GM12878 (cell line): ENCODE measurements at regions not wholly inside any gene's neighbourhood (a gene's known extent, or its start where the extent isn't known, plus 50 kb on each side); places are given as distances from the start of the nearest gene placed in this dataset.
"Not testable (repeated sequence)": the region's sequence is repeated elsewhere in the genome, so short reads cannot be mapped to it uniquely, and the experiment has no call there.

Experiments
- ATAC-seq: fragments of 200-7000 bp; cut with Tn5 transposase; 3 replicates; pipeline ENCODE4 v1.9.1; 2020; ENCODE audit warnings: mild to moderate bottlenecking, moderate library complexity
- BruUV-seq: library from RNA; stranded (reverse); fragments of 400-500 nt; replicated peaks from 2 replicates; lab custom pipeline; 2021; lab: Mats Ljungman, UMichigan
- CTCF ChIA-PET: fragments of 300-600 bp; sonication (Branson Sonifier 250); formaldehyde crosslinking; extraction: SDS; loops from one replicate; lab custom pipeline; 2021; ENCODE audit warnings: inconsistent platforms; lab: Yijun Ruan, JAX
- POLR2A ChIA-PET: fragments of 350-600 bp; formaldehyde crosslinking; extraction: SDS; loops from one replicate; lab custom pipeline; 2021; ENCODE audit warnings: inconsistent platforms; lab: Charles Lee
- RAD21 ChIA-PET: fragments of 300-600 bp; sonication (Branson Sonifier 250); formaldehyde crosslinking; loops from one replicate; lab custom pipeline; 2023; ENCODE audit warnings: antibody characterized with exemption; ENCODE audit not compliant: unreplicated experiment; lab: Charles Lee
- SMC1A ChIA-PET: fragments of 300-600 bp; sonication (Branson Sonifier 250); formaldehyde crosslinking; loops from one replicate; lab custom pipeline; 2023; ENCODE audit not compliant: unreplicated experiment, uncharacterized antibody; lab: Charles Lee
- DNase-seq: peaks from one replicate; pipeline ENCODE4 v3.0.0-alpha.2; 2011; ENCODE audit warnings: low read depth, low spot score
- FAIRE-seq: peaks from 3 replicates; lab custom pipeline; 2011; peaks lifted over from hg19 to GRCh38; lab: Jason Lieb, UNC
- H2AFZ ChIP-seq: 2 replicates; pipeline ENCODE4 v1.6.0; 2011; ENCODE audit warnings: low read depth, low read length, control low read depth; ENCODE audit not compliant: control insufficient read depth
- H3K27ac ChIP-seq: 2 replicates; pipeline ENCODE4 v1.5.1; 2011; ENCODE audit warnings: control low read depth; ENCODE audit not compliant: control insufficient read depth, insufficient read depth
- H3K27me3 ChIP-seq, 2 experiments: replicated peaks in 1 of 2; 2 replicates each; pipeline versions ENCODE4 v1.6.0 to v1.6.1; 2011; ENCODE audit warnings: low read length in 1 of 2; ENCODE audit not compliant: control insufficient read depth in 2 of 2, insufficient read depth in 2 of 2
- H3K36me3 ChIP-seq, 2 experiments: 2 replicates each; pipeline ENCODE4 v1.5.1; 2011; ENCODE audit warnings: low read length in 1 of 2; ENCODE audit not compliant: control insufficient read depth in 2 of 2, insufficient read depth in 2 of 2
- H3K4me1 ChIP-seq: 2 replicates; pipeline ENCODE4 v1.6.1; 2011; ENCODE audit warnings: mild to moderate bottlenecking, low read length, moderate library complexity, mixed read lengths; ENCODE audit not compliant: control insufficient read depth, insufficient read depth
- H3K4me2 ChIP-seq: 2 replicates; pipeline ENCODE4 v1.6.0; 2011; ENCODE audit warnings: control low read depth; ENCODE audit not compliant: control insufficient read depth, insufficient read depth
- H3K4me3 ChIP-seq: fragments of 200-600 bp; sonication (generic); 2 replicates; pipeline ENCODE4 v1.5.1; 2016
- H3K79me2 ChIP-seq: 2 replicates; pipeline ENCODE4 v1.6.0; 2011; ENCODE audit warnings: low read length; ENCODE audit not compliant: control insufficient read depth, insufficient read depth
- H3K9ac ChIP-seq: 2 replicates; pipeline ENCODE4 v1.8.0; 2011; ENCODE audit warnings: low read length, control low read depth, mixed read lengths; ENCODE audit not compliant: control insufficient read depth, insufficient read depth
- H3K9me3 ChIP-seq: replicated peaks from 3 replicates; pipeline ENCODE4 v1.5.1; 2011; ENCODE audit warnings: mild to moderate bottlenecking, low read length; ENCODE audit not compliant: control insufficient read depth, insufficient read depth
- H4K20me1 ChIP-seq: 2 replicates; pipeline ENCODE4 v1.6.0; 2011; ENCODE audit not compliant: control insufficient read depth, insufficient read depth
- MXI1 ChIP-seq: fragments of 150-350 bp; IDR thresholded peaks from 2 replicates; pipeline ENCODE4 v1.6.1; 2011; ENCODE audit warnings: low read depth, mild to moderate bottlenecking, inconsistent platforms, low read length, improper control_type of control experiment
- WGBS: methylation state at CpG from one replicate; pipeline ENCODE4 v1.1.6; 2016; ENCODE audit warnings: low lambda C conversion rate; ENCODE audit not compliant: insufficient replicate concordance, insufficient coverage; ENCODE audit errors: missing lambda C conversion rate; 5-methylcytosine and 5-hydroxymethylcytosine counted together
- in situ Hi-C: fragments of 300-500 bp; cut with MboI; formaldehyde crosslinking; loops from 9 replicates; pipeline ENCODE4 v1.14.3; 2018; ENCODE audit warnings: mixed read lengths
- intact Hi-C: fragments of 100-400 bp; cut with micrococcal nuclease; formaldehyde crosslinking; loops from one replicate; pipeline ENCODE4 v1.14.2; 2022; ENCODE audit not compliant: unreplicated experiment

DNA sequence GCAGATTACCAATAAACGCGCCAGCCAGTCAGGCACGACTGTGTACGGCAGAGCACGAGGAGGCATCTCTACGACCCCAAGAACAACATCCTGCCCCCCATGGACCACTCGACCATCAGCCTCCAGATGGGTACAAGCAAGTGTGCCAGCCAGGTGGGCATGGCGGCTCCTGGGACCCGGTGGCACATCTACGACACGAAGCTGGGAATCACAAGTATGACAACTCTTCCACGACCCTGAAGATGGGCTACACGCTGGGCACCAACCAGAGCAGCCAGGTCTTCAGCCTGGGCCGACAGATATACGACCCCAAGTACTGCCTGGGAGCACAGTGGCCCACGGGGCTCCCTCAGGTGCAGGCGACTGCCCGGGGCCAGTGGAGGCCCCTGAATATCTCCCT is 217.6 kb downstream of the POTED start:
- no peaks in the 10 kb centered on the region for H3K27me3 ChIP-seq
- H4K20me1 ChIP-seq: no peaks in the 10 kb centered on the region
- no peak overlapping the region for H2AFZ ChIP-seq
- CTCF ChIA-PET: no interaction called here
- H3K79me2 ChIP-seq: no peaks in the 10 kb centered on the region
- SMC1A ChIA-PET: interaction anchor here (0.7 kb wide), 1 partner anchor 285 kb away, joined by 3 read pairs; no protein-coding TSS in a partner anchor
- intact Hi-C loops: no loop called here
- FAIRE-seq: no peak
- no peak for ATAC-seq
- POLR2A ChIA-PET: no interaction called here
- no peaks in the 10 kb centered on the region for H3K36me3 ChIP-seq
- H3K27ac ChIP-seq: no peak overlapping the region
- no TSS peak for BruUV-seq
- H3K4me2 ChIP-seq: no peak overlapping the region
- H3K9ac ChIP-seq: no peak overlapping the region
- H3K9me3 ChIP-seq: no peaks in the 10 kb centered on the region; the same call in 2 of the 3 replicates
- DNase-seq: no peak
- H3K4me1 ChIP-seq: no peaks in the 10 kb centered on the region
- no peak for TF ChIP-seq MXI1
- H3K4me3 ChIP-seq: no peak overlapping the region
- in situ Hi-C loops: no loop called here
- 45% methylated on average over 18 of the region's 18 CpGs for WGBS
- RAD21 ChIA-PET: no interaction called here

DNA sequence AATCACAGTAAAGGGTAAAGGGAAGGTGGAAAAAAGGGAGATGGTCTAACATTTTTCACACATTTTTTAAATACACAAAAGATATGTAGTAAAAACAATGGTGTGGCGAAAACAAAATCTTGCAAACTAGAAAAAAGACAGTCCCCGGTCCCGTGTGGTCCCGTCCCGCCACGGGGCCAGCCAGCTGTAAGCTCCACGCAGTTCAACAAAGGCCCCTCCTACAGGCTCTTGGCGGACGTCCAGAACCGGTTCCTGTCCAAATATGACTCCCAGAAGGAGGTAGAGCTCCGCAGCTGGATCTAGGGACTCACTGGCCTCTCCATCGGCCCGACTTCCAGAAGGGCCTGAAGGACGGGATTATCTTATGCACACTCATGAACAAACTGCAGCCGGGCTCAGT is 216.9 kb downstream of the POTED start:
- H3K79me2 ChIP-seq, H4K20me1 ChIP-seq, ATAC-seq, DNase-seq, H3K4me1 ChIP-seq, H3K27ac ChIP-seq, H3K27me3 ChIP-seq, CTCF ChIA-PET, POLR2A ChIA-PET, H2AFZ ChIP-seq, FAIRE-seq, H3K9ac ChIP-seq, RAD21 ChIA-PET, H3K36me3 ChIP-seq, in situ Hi-C loops, BruUV-seq, intact Hi-C loops, H3K9me3 ChIP-seq, H3K4me2 ChIP-seq, SMC1A ChIA-PET, H3K4me3 ChIP-seq: not testable (repeated sequence)
- WGBS: 49% methylated on average over 14 of the region's 15 CpGs

DNA sequence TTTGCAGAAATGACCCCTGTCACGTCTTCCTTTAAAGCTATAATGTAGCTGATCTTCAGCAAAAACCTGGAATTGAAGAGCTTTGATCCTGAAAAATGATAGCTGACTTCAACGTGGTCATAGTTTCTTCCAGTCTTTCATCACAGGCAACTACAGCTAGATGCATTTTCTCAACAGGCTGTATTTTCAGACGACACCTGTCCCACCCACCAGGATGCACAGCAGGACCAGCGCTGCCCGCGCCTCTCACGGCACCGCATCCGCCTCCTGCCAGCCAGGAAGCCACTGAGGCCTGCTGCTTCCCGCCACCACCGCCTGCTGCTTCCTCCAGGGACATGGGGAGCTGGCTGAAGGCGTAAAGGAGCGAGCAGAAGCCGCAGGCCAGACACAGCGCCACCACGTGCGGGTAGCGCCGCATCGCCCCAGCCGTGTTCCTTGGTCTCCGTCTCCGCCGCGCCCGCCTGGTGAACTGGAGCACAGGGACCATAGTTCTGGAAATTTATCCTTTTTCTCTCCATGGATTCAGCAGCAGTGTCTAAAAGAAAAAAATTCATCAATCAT is 215.7 kb downstream of the POTED start:
- SMC1A ChIA-PET, H3K4me2 ChIP-seq, H2AFZ ChIP-seq, CTCF ChIA-PET, H3K36me3 ChIP-seq, H3K4me3 ChIP-seq, intact Hi-C loops, DNase-seq, H3K9ac ChIP-seq, H3K27me3 ChIP-seq, in situ Hi-C loops, H3K27ac ChIP-seq, H3K9me3 ChIP-seq, ATAC-seq, POLR2A ChIA-PET, RAD21 ChIA-PET, FAIRE-seq, H3K79me2 ChIP-seq, H4K20me1 ChIP-seq, BruUV-seq, H3K4me1 ChIP-seq: not testable (repeated sequence)
- WGBS: 44% methylated on average over 9 of the region's 26 CpGs

DNA sequence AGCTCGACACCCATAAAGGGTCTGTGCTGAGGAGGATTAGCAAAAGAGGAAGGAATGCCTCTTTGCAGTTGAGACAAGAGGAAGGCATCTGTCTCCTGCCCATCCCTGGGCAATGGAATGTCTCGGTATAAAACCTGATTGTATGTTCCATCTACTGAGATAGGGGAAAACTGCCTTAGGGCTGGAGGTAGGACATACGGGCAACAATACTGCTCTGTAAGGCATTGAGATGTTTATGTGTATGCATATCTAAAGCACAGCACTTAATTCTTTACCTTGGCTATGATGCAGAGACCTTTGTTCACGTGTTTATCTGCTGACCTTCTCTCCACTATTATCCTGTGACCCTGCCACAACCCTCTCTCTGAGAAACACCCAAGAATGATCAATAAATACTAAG is 210.7 kb downstream of the POTED start:
- DNase-seq, H3K4me2 ChIP-seq, H2AFZ ChIP-seq, POLR2A ChIA-PET, H3K9ac ChIP-seq, H3K36me3 ChIP-seq, H3K79me2 ChIP-seq, H3K27me3 ChIP-seq, ATAC-seq, H4K20me1 ChIP-seq, H3K4me1 ChIP-seq, H3K27ac ChIP-seq, H3K4me3 ChIP-seq, H3K9me3 ChIP-seq, intact Hi-C loops, in situ Hi-C loops, CTCF ChIA-PET, RAD21 ChIA-PET, SMC1A ChIA-PET, FAIRE-seq, BruUV-seq: not testable (repeated sequence)
- WGBS: 17% methylated on average over 4 of the region's 4 CpGs
